Mucosa of gallbladder (tissue), 1 donor: ENCODE measurements at regions not wholly inside any gene's neighbourhood (a gene's known extent, or its start where the extent isn't known, plus 50 kb on each side); places are given as distances from the start of the nearest gene placed in this dataset.

Experiments used
- DNase-seq: peaks from one replicate; pipeline ENCODE4 v3.0.0-alpha.2; 2020; ENCODE audit warnings: low spot score
- donor health status: DM: no; HTN: no; CAD: no.

DNA sequence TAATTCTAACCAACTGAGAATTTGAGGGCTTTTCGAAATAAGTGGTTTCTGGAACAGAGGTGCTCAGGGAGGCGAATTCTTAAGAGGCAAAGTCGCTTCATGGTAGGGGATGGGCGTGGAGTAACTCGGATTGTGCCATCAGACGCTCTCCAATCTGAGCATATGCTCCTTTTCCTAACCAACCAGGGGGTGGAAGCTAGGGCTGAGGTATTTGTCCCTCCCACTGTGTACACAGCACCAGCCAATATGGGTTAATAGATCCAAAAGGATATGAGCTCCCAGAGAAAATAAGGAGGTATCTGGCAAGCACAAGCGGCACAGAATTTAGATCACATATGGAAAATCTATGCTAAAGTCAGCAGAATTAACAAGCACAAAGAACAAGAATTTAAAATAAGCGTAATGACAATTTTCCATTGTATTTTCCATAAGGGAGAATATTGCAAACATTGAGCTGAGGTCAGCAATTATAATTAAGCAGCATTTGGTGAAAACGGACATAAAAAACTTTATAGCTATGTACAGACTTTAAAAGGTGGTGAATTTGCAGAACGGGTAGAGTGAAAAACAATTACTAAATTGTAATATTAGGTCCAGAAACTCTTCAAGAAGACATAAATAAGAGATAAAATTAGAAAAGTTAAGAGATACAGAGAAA, 55.0 kb upstream of the PHACTR1 start:
- no peak for DNase-seq
